HUES64 (cell line): ENCODE measurements at regions not wholly inside any gene's neighbourhood (a gene's known extent, or its start where the extent isn't known, plus 50 kb on each side); places are given as distances from the start of the nearest gene placed in this dataset.
"Not testable (repeated sequence)": the region's sequence is repeated elsewhere in the genome, so short reads cannot be mapped to it uniquely, and the experiment has no call there.

ENCODE experiments used
- H3K27ac ChIP-seq: 2 replicates; pipeline ENCODE4 v1.7.0; 2013; ENCODE audit warnings: low read depth, low read length, inconsistent platforms
- H3K27me3 ChIP-seq: 2 replicates; pipeline ENCODE4 v1.6.1; 2013; ENCODE audit warnings: mild to moderate bottlenecking, low read length; ENCODE audit not compliant: insufficient read depth
- H3K36me3 ChIP-seq: 2 replicates; pipeline ENCODE4 v1.6.1; 2013; ENCODE audit warnings: mild to moderate bottlenecking, low read length; ENCODE audit not compliant: insufficient read depth
- H3K4me1 ChIP-seq: 2 replicates; pipeline ENCODE4 v1.6.1; 2013; ENCODE audit warnings: mild to moderate bottlenecking, low read length, moderate library complexity; ENCODE audit not compliant: insufficient read depth
- H3K4me3 ChIP-seq: 2 replicates; pipeline ENCODE4 v1.5.1; 2013; ENCODE audit warnings: mild to moderate bottlenecking, low read length, moderate library complexity
- H3K9ac ChIP-seq: 2 replicates; pipeline ENCODE4 v1.6.1; 2013; ENCODE audit warnings: mild to moderate bottlenecking, low read depth, low read length
- H3K9me3 ChIP-seq: 2 replicates; pipeline ENCODE4 v1.6.1; 2013; ENCODE audit warnings: low read depth, low read length; ENCODE audit not compliant: insufficient read depth
- WGBS: fragments of 150-250, 120-280 bp; methylation state at CpG from one replicate; pipeline ENCODE4 v1.1.7; 2013; ENCODE audit warnings: missing lambda C conversion rate; 5-methylcytosine and 5-hydroxymethylcytosine counted together

GRCh38 chr3:117871934-117872333 lies 1162.4 kb downstream of the TUSC7 start:
- no peaks in the 10 kb centered on the region for H3K27me3 ChIP-seq
- no peak overlapping the region for H3K9ac ChIP-seq
- H3K4me1 ChIP-seq, result peaks cover 11% of the 10 kb centered on the region
- no peak overlapping the region for H3K4me3 ChIP-seq
- WGBS, result 95% methylated on average over 2 of the region's 2 CpGs
- no peaks in the 10 kb centered on the region for H3K9me3 ChIP-seq
- no peaks in the 10 kb centered on the region for H3K36me3 ChIP-seq
- no peak overlapping the region for H3K27ac ChIP-seq

- H3K27me3 ChIP-seq, H3K36me3 ChIP-seq, H3K9ac ChIP-seq, H3K4me3 ChIP-seq, H3K27ac ChIP-seq, H3K9me3 ChIP-seq: not testable (repeated sequence)
- H3K4me1 ChIP-seq, result peaks cover 11% of the 10 kb centered on the region
- 96% methylated on average over 14 of the region's 15 CpGs for WGBS
Observed at GRCh38 chr3:117872594-117873248, 1161.9 kb downstream of the IGSF11 start.

GRCh38 chr3:117873249-117873600 lies 1161.4 kb downstream of the IGSF11 start:
- Histone ChIP-seq H3K4me3 (no peak overlapping the region), H3K4me1 (peaks cover 11% of the 10 kb centered on the region), H3K36me3 (no peaks in the 10 kb centered on the region), H3K27ac (no peak overlapping the region), H3K27me3 (no peaks in the 10 kb centered on the region), H3K9ac (no peak overlapping the region), H3K9me3 (no peaks in the 10 kb centered on the region)
- 100% methylated on average over 3 of the region's 3 CpGs for WGBS

- 83% methylated on average over 4 of the region's 4 CpGs for WGBS
- Histone ChIP-seq H3K9ac (no peak overlapping the region), H3K27me3 (no peaks in the 10 kb centered on the region), H3K9me3 (no peaks in the 10 kb centered on the region), H3K36me3 (no peaks in the 10 kb centered on the region), H3K4me1 (peaks cover 11% of the 10 kb centered on the region), H3K27ac (no peak overlapping the region), H3K4me3 (no peak overlapping the region)
Observed at GRCh38 chr3:117874028-117874690, 1160.5 kb downstream of the IGSF11 start.

GRCh38 chr3:117874904-117875874 lies 1159.5 kb downstream of the IGSF11 start:
- H3K27me3 ChIP-seq, result no peaks in the 10 kb centered on the region
- no peak overlapping the region for H3K4me3 ChIP-seq
- WGBS, result 94% methylated on average over 1 of the region's 1 CpG
- no peaks in the 10 kb centered on the region for H3K9me3 ChIP-seq
- no peak overlapping the region for H3K9ac ChIP-seq
- H3K27ac ChIP-seq, result no peak overlapping the region
- peaks cover 11% of the 10 kb centered on the region for H3K4me1 ChIP-seq
- no peaks in the 10 kb centered on the region for H3K36me3 ChIP-seq

GRCh38 chr3:117875887-117876286 lies 1158.8 kb downstream of the IGSF11 start:
- H3K4me3 ChIP-seq, result no peak overlapping the region
- H3K36me3 ChIP-seq, result no peaks in the 10 kb centered on the region
- no peaks in the 10 kb centered on the region for H3K9me3 ChIP-seq
- peaks cover 11% of the 10 kb centered on the region for H3K4me1 ChIP-seq
- no peaks in the 10 kb centered on the region for H3K27me3 ChIP-seq
- 100% methylated on average over 1 of the region's 1 CpG for WGBS
- H3K9ac ChIP-seq, result no peak overlapping the region
- no peak overlapping the region for H3K27ac ChIP-seq

GRCh38 chr3:117880638-117881037 lies 1154.0 kb downstream of the IGSF11 start:
- WGBS, result 92% methylated on average over 2 of the region's 2 CpGs
- H3K4me3 ChIP-seq, result no peak overlapping the region
- no peaks in the 10 kb centered on the region for H3K9me3 ChIP-seq
- H3K27me3 ChIP-seq, result no peaks in the 10 kb centered on the region
- H3K9ac ChIP-seq, result no peak overlapping the region
- H3K27ac ChIP-seq, result no peak overlapping the region
- H3K4me1 ChIP-seq, result peaks cover 5% of the 10 kb centered on the region
- no peaks in the 10 kb centered on the region for H3K36me3 ChIP-seq

- no peaks in the 10 kb centered on the region for H3K36me3 ChIP-seq
- no peaks in the 10 kb centered on the region for H3K27me3 ChIP-seq
- whole genome bisulfite sequencing, result 94% methylated on average over 2 of the region's 2 CpGs
- H3K27ac ChIP-seq, result no peak overlapping the region
- no peak overlapping the region for H3K9ac ChIP-seq
- no peak overlapping the region for H3K4me3 ChIP-seq
- H3K9me3 ChIP-seq, result no peaks in the 10 kb centered on the region
- H3K4me1 ChIP-seq, result peaks cover 5% of the 10 kb centered on the region; the same call in 1 of the 2 replicates
Observed at GRCh38 chr3:117881210-117881609, 1153.4 kb downstream of the IGSF11 start.

- Histone ChIP-seq H3K9me3 (no peaks in the 10 kb centered on the region), H3K27ac (no peak overlapping the region), H3K4me1 (peaks cover 5% of the 10 kb centered on the region), H3K36me3 (no peaks in the 10 kb centered on the region), H3K4me3 (no peak overlapping the region), H3K9ac (no peak overlapping the region), H3K27me3 (no peaks in the 10 kb centered on the region)
- WGBS, result 84% methylated on average over 4 of the region's 5 CpGs
Observed at GRCh38 chr3:117885011-117885441, 1149.6 kb downstream of the IGSF11 start.

- Histone ChIP-seq H3K9me3 (no peaks in the 10 kb centered on the region), H3K9ac (no peak overlapping the region), H3K27me3 (no peaks in the 10 kb centered on the region), H3K27ac (no peak overlapping the region), H3K4me1 (peaks cover 3% of the 10 kb centered on the region), H3K4me3 (no peak overlapping the region), H3K36me3 (no peaks in the 10 kb centered on the region)
- 90% methylated on average over 2 of the region's 3 CpGs for WGBS
Observed at GRCh38 chr3:117886147-117886546, 1148.5 kb downstream of the IGSF11 start.

GRCh38 chr3:117887031-117887430 lies 1147.6 kb downstream of the IGSF11 start:
- H3K27ac ChIP-seq, result no peak overlapping the region; the same call in 1 of the 2 replicates

More at GRCh38 chr3:117887031-117887430, 1147.6 kb downstream of the IGSF11 start:
- Histone ChIP-seq H3K9me3 (no peaks in the 10 kb centered on the region), H3K4me3 (no peak overlapping the region), H3K4me1 (no peaks in the 10 kb centered on the region; the same call in 1 of the 2 replicates), H3K27me3 (no peaks in the 10 kb centered on the region), H3K36me3 (no peaks in the 10 kb centered on the region), H3K9ac (no peak overlapping the region)
- 94% methylated on average over 2 of the region's 3 CpGs for WGBS
